ENCODE measurements at regions not wholly inside any gene's neighbourhood (a gene's known extent, or its start where the extent isn't known, plus 50 kb on each side); places are given as distances from the start of the nearest gene placed in this dataset.

DNA sequence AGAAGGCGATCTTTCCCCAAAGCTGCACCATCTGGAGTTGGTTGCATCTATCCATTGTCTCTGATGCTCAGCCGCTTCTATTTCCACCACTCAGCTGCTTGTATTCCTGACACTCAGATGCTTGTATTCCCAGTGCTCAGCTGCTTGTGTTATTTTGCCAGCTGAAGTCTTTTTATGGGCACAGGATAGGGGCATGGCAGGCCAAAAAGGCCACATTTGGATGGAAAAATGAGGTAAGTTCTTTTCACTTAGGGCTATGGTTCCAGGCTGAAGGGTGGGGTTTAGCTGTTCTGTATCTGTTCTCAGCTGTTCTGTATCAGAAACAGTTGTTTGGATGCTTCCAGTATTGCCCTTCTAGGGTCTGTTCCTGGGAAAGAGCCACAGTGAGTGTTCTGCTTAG is 944.9 kb downstream of the QKI start:
- intact Hi-C loops (cut with micrococcal nuclease) = no loop called here
- Histone ChIP-seq H4K20me1 (replicated peaks; ENCODE audit: control insufficient read depth, insufficient read depth, low read length) (no peaks in the 10 kb centered on the region), H3K9me1 (ENCODE audit: control insufficient read depth, insufficient read depth, low read length) (no peaks in the 10 kb centered on the region), H3K79me2 (ENCODE audit: control insufficient read depth, insufficient read depth, low read length) (no peaks in the 10 kb centered on the region), H3K9me3 (replicated peaks; ENCODE audit: control insufficient read depth, insufficient read depth, low read depth, low read length) (no peaks in the 10 kb centered on the region), H3K9ac (ENCODE audit: insufficient read depth in 1 of 2, low read depth in 2 of 2, low read length in 2 of 2) (no peak overlapping the region), H3K4me2 (ENCODE audit: insufficient read depth, low read length) (no peak overlapping the region), H3K27ac (ENCODE audit: extremely low read depth, low read depth, low read length) (no peak overlapping the region), H3K27me3 (ENCODE audit: control insufficient read depth in 2 of 2, insufficient read depth in 2 of 2, low read length in 2 of 2) (no peaks in the 10 kb centered on the region), H2AFZ (ENCODE audit: low read depth, low read length) (no peak overlapping the region), H3K4me3 (no peak overlapping the region), H3K4me1 (replicated peaks in 1 of 2; ENCODE audit: control insufficient read depth in 2 of 2, insufficient read depth in 2 of 2, low read length in 2 of 2) (no peaks in the 10 kb centered on the region), H3K36me3 (ENCODE audit: control insufficient read depth, insufficient read depth, low read length) (no peaks in the 10 kb centered on the region)
- no peak for FAIRE-seq
- no peak for DNase-seq (ENCODE audit: extremely low read depth in 1 of 4, low spot score in 3 of 4)
- BruUV-seq (replicated peaks) = no TSS peak
- no peak for ATAC-seq
- ChIA-PET CTCF (ENCODE audit: low intra/inter-chr PET ratio) (no interaction called here), POLR2A (no interaction called here)
- in situ Hi-C loops (cut with MboI) = no loop called here
- WGBS (ENCODE audit: insufficient coverage, low coverage, missing lambda C conversion rate) = 7% methylated on average over 2 of the region's 2 CpGs
- TF ChIP-seq SOX6 (IDR thresholded peaks at IDR 0.05) (no peak), HLTF (IDR thresholded peaks at IDR 0.05) (no peak), ZNF146 (CRISPR knock-in tag; IDR thresholded peaks at IDR 0.05; ENCODE audit: unreplicated experiment) (no peak), C11orf30 (IDR thresholded peaks at IDR 0.05; ENCODE audit: low read depth) (no peak), HNRNPLL (IDR thresholded peaks at IDR 0.05; ENCODE audit: low read depth, low read length, poor library complexity, severe bottlenecking) (no peak), SRSF7 (optimal IDR thresholded peaks at IDR 0.05; ENCODE audit: low read depth, low read length) (no peak), MAFK (IDR thresholded peaks at IDR 0.05; ENCODE audit: low read length) (no peak), SMAD4 (CRISPR knock-in tag; conservative IDR thresholded peaks at IDR 0.05) (no peak), ASH1L (IDR thresholded peaks at IDR 0.05; ENCODE audit: borderline replicate concordance, low read depth, partially characterized antibody) (no peak), FOS (IDR thresholded peaks at IDR 0.05; ENCODE audit: extremely low read depth, insufficient read length) (no peak), GTF2E2 (tag; IDR thresholded peaks at IDR 0.05) (no peak), ZNF445 (CRISPR knock-in tag; IDR thresholded peaks at IDR 0.05; ENCODE audit: low read depth) (no peak), ZSCAN32 (CRISPR knock-in tag; IDR thresholded peaks at IDR 0.05) (no peak), RBM22 (IDR thresholded peaks at IDR 0.05; ENCODE audit: low read depth, low read length, poor library complexity, severe bottlenecking) (no peak)
- TF ChIP-seq, protein P1, sequence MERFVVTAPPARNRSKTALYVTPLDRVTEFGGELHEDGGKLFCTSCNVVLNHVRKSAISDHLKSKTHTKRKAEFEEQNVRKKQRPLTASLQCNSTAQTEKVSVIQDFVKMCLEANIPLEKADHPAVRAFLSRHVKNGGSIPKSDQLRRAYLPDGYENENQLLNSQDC (CRISPR knock-in tag; IDR thresholded peaks at IDR 0.05) = no peak
- TF ChIP-seq, protein P2, sequence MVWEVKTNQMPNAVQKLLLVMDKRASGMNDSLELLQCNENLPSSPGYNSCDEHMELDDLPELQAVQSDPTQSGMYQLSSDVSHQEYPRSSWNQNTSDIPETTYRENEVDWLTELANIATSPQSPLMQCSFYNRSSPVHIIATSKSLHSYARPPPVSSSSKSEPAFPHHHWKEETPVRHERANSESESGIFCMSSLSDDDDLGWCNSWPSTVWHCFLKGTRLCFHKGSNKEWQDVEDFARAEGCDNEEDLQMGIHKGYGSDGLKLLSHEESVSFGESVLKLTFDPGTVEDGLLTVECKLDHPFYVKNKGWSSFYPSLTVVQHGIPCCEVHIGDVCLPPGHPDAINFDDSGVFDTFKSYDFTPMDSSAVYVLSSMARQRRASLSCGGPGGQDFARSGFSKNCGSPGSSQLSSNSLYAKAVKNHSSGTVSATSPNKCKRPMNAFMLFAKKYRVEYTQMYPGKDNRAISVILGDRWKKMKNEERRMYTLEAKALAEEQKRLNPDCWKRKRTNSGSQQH (CRISPR knock-in tag; IDR thresholded peaks at IDR 0.05) = no peak
- TF ChIP-seq, protein P3, sequence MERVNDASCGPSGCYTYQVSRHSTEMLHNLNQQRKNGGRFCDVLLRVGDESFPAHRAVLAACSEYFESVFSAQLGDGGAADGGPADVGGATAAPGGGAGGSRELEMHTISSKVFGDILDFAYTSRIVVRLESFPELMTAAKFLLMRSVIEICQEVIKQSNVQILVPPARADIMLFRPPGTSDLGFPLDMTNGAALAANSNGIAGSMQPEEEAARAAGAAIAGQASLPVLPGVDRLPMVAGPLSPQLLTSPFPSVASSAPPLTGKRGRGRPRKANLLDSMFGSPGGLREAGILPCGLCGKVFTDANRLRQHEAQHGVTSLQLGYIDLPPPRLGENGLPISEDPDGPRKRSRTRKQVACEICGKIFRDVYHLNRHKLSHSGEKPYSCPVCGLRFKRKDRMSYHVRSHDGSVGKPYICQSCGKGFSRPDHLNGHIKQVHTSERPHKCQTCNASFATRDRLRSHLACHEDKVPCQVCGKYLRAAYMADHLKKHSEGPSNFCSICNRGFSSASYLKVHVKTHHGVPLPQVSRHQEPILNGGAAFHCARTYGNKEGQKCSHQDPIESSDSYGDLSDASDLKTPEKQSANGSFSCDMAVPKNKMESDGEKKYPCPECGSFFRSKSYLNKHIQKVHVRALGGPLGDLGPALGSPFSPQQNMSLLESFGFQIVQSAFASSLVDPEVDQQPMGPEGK (CRISPR knock-in tag; IDR thresholded peaks at IDR 0.05; ENCODE audit: borderline replicate concordance) = no peak

Data from K562 (cell line).